WERI-Rb-1 (cell line): ENCODE measurements at regions not wholly inside any gene's neighbourhood (a gene's known extent, or its start where the extent isn't known, plus 50 kb on each side); places are given as distances from the start of the nearest gene placed in this dataset.
A peak's percentile ranks its signal among the peaks of the same experiment; 100 is the strongest.

Experiments
- DNase-seq: peaks from one replicate; pipeline ENCODE4 v3.0.0-alpha.2; 2020
- H3K27ac ChIP-seq: fragments of 250-450 bp; sonication (Bioruptor Pico); 2 replicates; pipeline ENCODE4 v1.5.1; 2020; ENCODE audit warnings: mild to moderate bottlenecking, moderate library complexity
- H3K27me3 ChIP-seq: fragments of 250-450 bp; sonication (Bioruptor Pico); 2 replicates; pipeline ENCODE4 v1.5.1; 2021; ENCODE audit warnings: mild to moderate bottlenecking, low read depth, moderate library complexity; ENCODE audit not compliant: insufficient read depth, severe bottlenecking
- H3K36me3 ChIP-seq: fragments of 250-450 bp; sonication (Bioruptor Pico); 2 replicates; pipeline ENCODE4 v1.5.1; 2020; ENCODE audit warnings: mild to moderate bottlenecking, moderate library complexity
- H3K4me3 ChIP-seq: 2 replicates; pipeline ENCODE4 v1.5.1; 2011; ENCODE audit warnings: low read depth, mild to moderate bottlenecking, control low read depth, low read length
- H3K9me3 ChIP-seq: fragments of 250-450 bp; sonication (Bioruptor Pico); 2 replicates; pipeline ENCODE4 v1.5.1; 2021; ENCODE audit warnings: mild to moderate bottlenecking, moderate library complexity; ENCODE audit not compliant: severe bottlenecking
- TF ChIP-seq, protein P1 (sequence below): IDR thresholded peaks from 2 replicates; pipeline ENCODE4 v1.5.1; 2011; ENCODE audit warnings: low read depth, mild to moderate bottlenecking, control low read depth, inconsistent platforms, low read length

DNA sequence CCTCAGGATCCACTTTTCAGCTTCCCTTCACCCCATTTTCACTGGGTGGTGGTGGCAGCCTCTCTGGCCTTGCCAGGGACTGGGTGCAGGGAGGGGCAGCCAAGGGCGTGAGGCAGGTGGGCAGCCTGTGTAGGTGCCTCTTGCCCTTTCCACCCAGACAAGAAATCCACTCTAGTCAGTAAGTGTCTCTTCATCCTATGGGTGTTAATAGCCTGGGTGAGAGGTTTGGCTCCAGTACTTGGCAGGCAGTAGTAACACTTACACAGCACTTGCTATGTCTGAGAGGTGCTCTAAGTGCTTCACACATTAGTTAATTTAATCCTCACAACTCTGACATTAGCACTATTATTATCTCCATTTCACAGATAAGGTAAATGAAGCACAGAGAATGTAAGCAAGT is 171.9 kb downstream of the EMP1 start:
- no peak for DNase-seq
- no peaks in the 10 kb centered on the region for H3K36me3 ChIP-seq
- no peaks in the 10 kb centered on the region for H3K27me3 ChIP-seq
- no peak overlapping the region for H3K27ac ChIP-seq
- no peaks in the 10 kb centered on the region for H3K9me3 ChIP-seq
- no peak overlapping the region for H3K4me3 ChIP-seq
- TF ChIP-seq, protein P1, sequence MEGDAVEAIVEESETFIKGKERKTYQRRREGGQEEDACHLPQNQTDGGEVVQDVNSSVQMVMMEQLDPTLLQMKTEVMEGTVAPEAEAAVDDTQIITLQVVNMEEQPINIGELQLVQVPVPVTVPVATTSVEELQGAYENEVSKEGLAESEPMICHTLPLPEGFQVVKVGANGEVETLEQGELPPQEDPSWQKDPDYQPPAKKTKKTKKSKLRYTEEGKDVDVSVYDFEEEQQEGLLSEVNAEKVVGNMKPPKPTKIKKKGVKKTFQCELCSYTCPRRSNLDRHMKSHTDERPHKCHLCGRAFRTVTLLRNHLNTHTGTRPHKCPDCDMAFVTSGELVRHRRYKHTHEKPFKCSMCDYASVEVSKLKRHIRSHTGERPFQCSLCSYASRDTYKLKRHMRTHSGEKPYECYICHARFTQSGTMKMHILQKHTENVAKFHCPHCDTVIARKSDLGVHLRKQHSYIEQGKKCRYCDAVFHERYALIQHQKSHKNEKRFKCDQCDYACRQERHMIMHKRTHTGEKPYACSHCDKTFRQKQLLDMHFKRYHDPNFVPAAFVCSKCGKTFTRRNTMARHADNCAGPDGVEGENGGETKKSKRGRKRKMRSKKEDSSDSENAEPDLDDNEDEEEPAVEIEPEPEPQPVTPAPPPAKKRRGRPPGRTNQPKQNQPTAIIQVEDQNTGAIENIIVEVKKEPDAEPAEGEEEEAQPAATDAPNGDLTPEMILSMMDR = no peak

DNA sequence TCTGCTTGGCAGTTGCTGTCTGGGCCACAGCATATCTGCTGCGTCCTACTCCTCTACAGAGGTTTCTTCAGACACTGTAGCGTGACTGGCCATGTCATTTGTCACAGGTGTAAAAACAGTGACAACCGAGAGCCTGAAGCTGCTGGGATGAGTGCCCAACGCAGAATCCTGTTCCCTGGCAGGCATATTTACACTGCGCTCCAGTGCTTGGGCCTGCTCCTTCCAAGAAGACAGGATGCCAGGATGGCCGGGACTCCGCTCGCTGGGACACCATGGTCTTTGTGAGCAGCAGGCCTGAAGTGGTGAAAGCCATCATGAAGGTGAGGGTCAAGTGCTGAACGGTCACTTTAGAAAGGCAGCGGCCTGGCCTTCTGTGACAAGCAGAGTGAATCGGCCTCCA is 171.4 kb downstream of the EMP1 start:
- no peak overlapping the region for H3K4me3 ChIP-seq
- TF ChIP-seq, protein P1 = no peak

DNA sequence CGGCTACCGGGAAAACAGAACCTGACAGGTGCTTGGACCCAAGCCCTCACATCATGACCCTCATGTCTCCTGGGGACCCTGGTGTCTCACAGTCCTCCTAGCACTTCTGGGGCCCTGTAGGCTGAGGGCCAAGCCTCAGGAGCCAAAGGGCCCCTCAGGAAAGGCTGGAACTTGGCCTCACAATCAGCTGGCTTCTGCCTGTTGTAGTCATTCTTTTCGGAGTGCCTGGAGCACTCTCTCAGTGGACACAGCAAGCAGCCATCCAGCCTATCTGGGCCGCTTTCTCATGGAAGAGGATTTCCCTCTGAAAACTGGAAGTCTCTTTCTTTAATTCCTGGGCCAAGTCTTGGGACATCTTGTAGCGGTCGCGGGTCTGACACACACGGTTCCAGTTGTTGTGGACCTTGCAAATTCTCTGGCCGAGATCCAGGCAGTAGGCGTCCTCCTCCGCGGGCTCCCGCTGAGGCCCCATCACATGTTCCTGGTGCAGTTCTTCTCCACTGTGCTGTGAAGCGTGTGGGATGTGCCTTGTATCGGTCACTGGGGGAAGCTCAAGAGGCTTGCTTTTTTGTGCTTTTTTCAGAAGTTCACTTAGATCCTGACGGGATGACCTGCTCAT is 169.3 kb downstream of the EMP1 start:
- no peaks in the 10 kb centered on the region for H3K27me3 ChIP-seq
- no peaks in the 10 kb centered on the region for H3K9me3 ChIP-seq
- no peak overlapping the region for H3K4me3 ChIP-seq
- no peaks in the 10 kb centered on the region for H3K36me3 ChIP-seq
- H3K27ac ChIP-seq = no peak overlapping the region
- TF ChIP-seq, protein P1 = no peak
- DNase-seq = no peak

More for the DNA sequence above, 171.4 kb downstream of the EMP1 start:
- Histone ChIP-seq H3K9me3 (no peaks in the 10 kb centered on the region), H3K27me3 (no peaks in the 10 kb centered on the region), H3K27ac (no peak overlapping the region), H3K36me3 (no peaks in the 10 kb centered on the region)
- DNase-seq = no peak

DNA sequence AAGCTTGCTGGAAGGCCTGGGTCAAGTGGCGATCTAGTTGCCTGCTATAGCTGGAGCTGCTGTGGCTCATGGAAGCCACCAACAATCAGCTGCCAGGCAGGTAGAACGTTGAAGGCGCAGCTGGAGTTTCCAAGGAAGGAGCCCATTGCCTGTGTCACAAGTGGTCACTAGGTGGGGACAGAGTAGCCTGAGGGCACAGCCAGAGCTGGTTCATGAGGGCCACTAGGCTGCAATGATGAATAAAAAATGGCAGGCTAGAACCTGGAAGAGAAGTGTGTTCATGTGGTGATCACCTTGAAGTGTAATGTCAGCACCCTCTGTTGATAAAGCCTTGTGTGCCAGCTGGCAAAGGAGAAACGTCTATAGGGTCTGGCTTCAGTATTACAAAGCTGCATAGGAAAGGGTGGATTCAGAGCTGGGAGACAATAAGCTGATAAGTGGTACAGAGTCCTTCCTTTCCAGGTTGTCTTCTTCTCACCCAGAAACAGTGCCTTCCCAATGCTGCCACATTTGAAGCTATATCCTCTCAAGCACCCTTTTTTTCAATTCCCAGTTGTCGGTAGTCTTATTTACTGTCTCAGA is 165.8 kb downstream of the EMP1 start:
- no peak overlapping the region for H3K4me3 ChIP-seq
- no peaks in the 10 kb centered on the region for H3K36me3 ChIP-seq
- DNase-seq = peak; percentile 79
- no peak overlapping the region for H3K27ac ChIP-seq
- TF ChIP-seq, protein P1 = peak; percentile 91
- H3K9me3 ChIP-seq = no peaks in the 10 kb centered on the region
- H3K27me3 ChIP-seq = no peaks in the 10 kb centered on the region

DNA sequence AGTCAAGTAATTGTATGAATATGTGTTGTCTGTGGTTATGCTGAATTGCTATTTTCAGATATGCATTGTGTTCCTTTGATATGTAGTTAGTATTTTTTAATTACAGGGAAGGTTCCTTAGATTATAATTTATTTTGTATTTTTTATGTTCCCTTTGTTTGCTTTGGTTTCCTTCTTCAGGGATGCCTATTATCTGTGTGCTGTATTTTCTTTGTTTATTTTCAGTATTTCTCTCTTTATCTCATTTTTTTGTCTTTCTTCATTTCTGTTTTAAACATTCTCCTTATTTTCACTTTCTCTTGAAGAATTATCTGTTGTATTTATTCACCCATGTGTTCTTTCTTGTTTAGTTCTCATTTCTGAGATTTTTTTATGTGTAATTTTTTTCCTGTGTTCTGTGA is 163.1 kb downstream of the EMP1 start:
- Histone ChIP-seq H3K36me3 (no peaks in the 10 kb centered on the region), H3K27me3 (no peaks in the 10 kb centered on the region), H3K9me3 (no peaks in the 10 kb centered on the region), H3K27ac (no peak overlapping the region), H3K4me3 (no peak overlapping the region)
- DNase-seq = no peak
- TF ChIP-seq, protein P1 = no peak

DNA sequence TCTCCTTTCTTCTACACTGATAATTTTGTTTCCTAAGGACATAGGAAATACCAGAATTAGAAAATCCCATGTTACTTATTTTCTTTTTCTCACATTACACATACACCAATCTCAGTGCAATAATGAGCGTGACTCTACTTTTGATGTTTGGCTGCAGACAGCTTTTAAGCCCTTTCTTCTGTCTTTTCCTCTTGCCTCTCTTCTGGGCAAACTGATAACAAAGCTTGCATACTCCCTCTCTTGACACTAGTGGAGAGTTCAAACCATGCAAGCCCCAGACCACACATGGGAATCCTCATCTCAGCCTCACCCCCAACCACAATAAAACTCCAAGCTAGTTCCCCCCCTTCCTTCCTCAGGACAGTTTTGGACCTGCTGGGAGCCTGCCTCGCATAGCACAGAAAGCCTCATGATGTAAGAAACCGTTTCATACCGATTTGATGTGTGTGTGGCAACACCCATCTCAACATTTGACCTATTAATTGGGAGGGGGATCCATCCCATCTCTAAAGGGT is 161.9 kb downstream of the EMP1 start:
- no peak for DNase-seq
- H3K9me3 ChIP-seq = no peaks in the 10 kb centered on the region
- H3K4me3 ChIP-seq = no peak overlapping the region
- TF ChIP-seq, protein P1 = no peak
- H3K36me3 ChIP-seq = no peaks in the 10 kb centered on the region
- H3K27ac ChIP-seq = no peak overlapping the region
- no peaks in the 10 kb centered on the region for H3K27me3 ChIP-seq
